ENCODE measurements at regions not wholly inside any gene's neighbourhood (a gene's known extent, or its start where the extent isn't known, plus 50 kb on each side); places are given as distances from the start of the nearest gene placed in this dataset.

- TF ChIP-seq POLR2A (IDR thresholded peaks at IDR 0.05): no peak
- TF ChIP-seq CTCF (IDR thresholded peaks at IDR 0.05): no peak
Measured at GRCh38 chr1:232529747-232530146, 100.2 kb downstream of the SIPA1L2 start.

Measured in Peyer's patch (tissue), 4 donors.